CD4-positive, alpha-beta memory T cell (primary cell): ENCODE measurements at regions not wholly inside any gene's neighbourhood (a gene's known extent, or its start where the extent isn't known, plus 50 kb on each side); places are given as distances from the start of the nearest gene placed in this dataset.

Experiments used
- CTCF ChIA-PET: fragments of 350-600 bp; sonication (Branson Sonifier 250); formaldehyde crosslinking; loops from one replicate; lab custom pipeline; 2021; ENCODE audit warnings: inconsistent platforms; ENCODE audit not compliant: partially characterized antibody; lab: Charles Lee
- POLR2A ChIA-PET: fragments of 350-600 bp; sonication (Branson Sonifier 250); formaldehyde crosslinking; loops from one replicate; lab custom pipeline; 2021; ENCODE audit not compliant: partially characterized antibody; lab: Charles Lee
- DNase-seq, 5 donors: peaks; one replicate each; pipeline versions ENCODE4 v3.0.0 to v3.0.0-alpha.2; 2020 to 2022; ENCODE audit warnings: mixed read lengths in 1 of 5
- H3K27ac ChIP-seq: one replicate; pipeline ENCODE4 v1.7.0; 2013; ENCODE audit warnings: low read depth, low read length
- H3K27me3 ChIP-seq: 2 replicates; pipeline ENCODE4 v1.7.0; 2013; ENCODE audit warnings: mild to moderate bottlenecking, low read length, moderate library complexity; ENCODE audit not compliant: insufficient read depth
- H3K36me3 ChIP-seq: 2 replicates; pipeline ENCODE4 v1.7.0; 2013; ENCODE audit warnings: mild to moderate bottlenecking, low read length, moderate library complexity; ENCODE audit not compliant: insufficient read depth
- H3K4me1 ChIP-seq: 2 replicates; pipeline ENCODE4 v1.7.0; 2013; ENCODE audit warnings: mild to moderate bottlenecking, low read length, moderate library complexity; ENCODE audit not compliant: insufficient read depth
- H3K4me3 ChIP-seq, 2 donors: one replicate each; pipeline ENCODE4 v1.7.0; 2013; ENCODE audit warnings: low read length in 2 of 2, mild to moderate bottlenecking in 1 of 2
- H3K9me3 ChIP-seq, 2 donors: one replicate each; pipeline ENCODE4 v1.7.0; 2013; ENCODE audit warnings: low read length in 2 of 2, control low read depth in 1 of 2; ENCODE audit not compliant: control insufficient read depth in 1 of 2
- H3K27ac Mint-ChIP-seq, 7 donors: one replicate each; pipeline ENCODE4 v1.8.0; 2020 to 2021; ENCODE audit warnings: mixed read lengths in 7 of 7, mild to moderate bottlenecking in 6 of 7, inconsistent platforms in 3 of 7, moderate library complexity in 3 of 7
- H3K27me3 Mint-ChIP-seq, 2 donors: one replicate each; pipeline ENCODE4 v1.8.0; 2020 to 2021; ENCODE audit warnings: mixed read lengths in 2 of 2
- H3K36me3 Mint-ChIP-seq, 2 donors: one replicate each; pipeline ENCODE4 v1.8.0; 2020 to 2021; ENCODE audit warnings: mixed read lengths in 2 of 2, inconsistent platforms in 1 of 2, mild to moderate bottlenecking in 1 of 2
- H3K4me1 Mint-ChIP-seq, 4 donors: one replicate each; pipeline ENCODE4 v1.8.0; 2020 to 2021; ENCODE audit warnings: mixed read lengths in 4 of 4, mild to moderate bottlenecking in 1 of 4
- H3K4me3 Mint-ChIP-seq, 8 donors: one replicate each; pipeline ENCODE4 v1.8.0; 2020 to 2021; ENCODE audit warnings: mixed read lengths in 8 of 8, mild to moderate bottlenecking in 7 of 8, moderate library complexity in 6 of 8, inconsistent platforms in 3 of 8
- H3K9me3 Mint-ChIP-seq, 8 donors: one replicate each; pipeline ENCODE4 v1.8.0; 2020 to 2021; ENCODE audit warnings: mixed read lengths in 8 of 8, mild to moderate bottlenecking in 5 of 8, inconsistent platforms in 3 of 8, moderate library complexity in 1 of 8
- intact Hi-C: fragments of 100-400 bp; cut with micrococcal nuclease; formaldehyde crosslinking; loops from one replicate; pipeline ENCODE4 v1.15.1; 2023

DNA sequence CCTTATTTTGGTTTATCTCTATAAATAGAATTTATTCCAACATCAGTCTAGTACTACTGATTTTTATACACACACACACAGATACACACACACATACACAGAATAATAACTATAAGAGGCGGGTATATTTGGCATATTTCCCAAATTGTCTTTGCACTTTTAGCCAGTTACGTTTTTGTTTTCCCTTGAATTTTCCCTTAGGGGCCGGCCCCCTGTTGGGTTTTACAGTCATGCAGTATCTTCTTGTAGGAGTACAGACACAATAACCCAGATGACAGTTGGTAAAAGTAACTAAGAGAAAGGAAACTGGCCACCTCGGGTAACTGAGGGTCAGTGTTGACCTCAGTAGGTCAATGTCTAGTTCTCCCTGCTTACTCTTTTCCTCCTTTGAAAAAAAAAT is 50.9 kb downstream of the DISP1 start:
- Mint-ChIP-seq H3K27ac (no peak overlapping the region), H3K9me3 (peaks cover 0 to 2% (median 0%) of the 10 kb centered on the region in 8 donors), H3K27me3 (no peaks in the 10 kb centered on the region), H3K4me1 (peaks cover 0 to 5% (median 4%) of the 10 kb centered on the region in 4 donors), H3K36me3 (peaks cover 0 to 9% of the 10 kb centered on the region in 2 donors), H3K4me3 (no peak overlapping the region)
- H3K9me3 ChIP-seq = no peaks in the 10 kb centered on the region
- no peaks in the 10 kb centered on the region for H3K4me1 ChIP-seq
- H3K4me3 ChIP-seq = no peak overlapping the region
- ChIA-PET POLR2A (no interaction called here), CTCF (no interaction called here)
- no peaks in the 10 kb centered on the region for H3K36me3 ChIP-seq
- no peaks in the 10 kb centered on the region for H3K27me3 ChIP-seq
- intact Hi-C loops = no loop called here
- DNase-seq = no peak
- no peak overlapping the region for H3K27ac ChIP-seq

DNA sequence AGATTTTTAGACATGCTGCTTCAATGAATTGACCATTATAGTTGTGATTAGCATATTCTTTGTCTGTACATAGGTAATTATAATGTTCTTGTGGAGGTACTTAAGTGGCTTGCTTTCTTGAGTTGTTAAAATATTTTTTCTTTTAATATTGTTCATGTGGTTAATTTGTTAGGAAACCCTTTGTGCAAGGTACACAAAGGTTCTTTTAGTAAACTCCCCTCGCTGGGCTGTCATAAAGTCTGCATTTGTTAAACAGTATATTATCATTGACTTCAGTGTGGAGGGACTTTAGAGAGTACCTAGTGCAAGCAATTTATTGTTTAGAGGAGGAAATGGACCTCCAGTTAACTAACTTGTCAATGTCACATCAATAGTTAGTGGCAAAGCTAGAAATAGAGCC is 52.5 kb downstream of the DISP1 start:
- H3K36me3 ChIP-seq = no peaks in the 10 kb centered on the region
- H3K4me1 Mint-ChIP-seq = peaks cover 0 to 1% (median 0%) of the 10 kb centered on the region in 4 donors
- peaks cover 0 to 1% (median under 1%) of the 10 kb centered on the region in 8 donors for H3K9me3 Mint-ChIP-seq
- H3K9me3 ChIP-seq = no peaks in the 10 kb centered on the region
- POLR2A ChIA-PET = no interaction called here
- H3K4me3 Mint-ChIP-seq = no peak overlapping the region
- H3K4me1 ChIP-seq = no peaks in the 10 kb centered on the region
- no peak overlapping the region for H3K27ac ChIP-seq
- intact Hi-C loops = no loop called here
- H3K27ac Mint-ChIP-seq = no peak overlapping the region
- peaks cover 1 to 10% of the 10 kb centered on the region in 2 donors for H3K36me3 Mint-ChIP-seq
- CTCF ChIA-PET = no interaction called here
- no peak overlapping the region for H3K4me3 ChIP-seq
- DNase-seq = no peak
- H3K27me3 Mint-ChIP-seq = no peaks in the 10 kb centered on the region
- no peaks in the 10 kb centered on the region for H3K27me3 ChIP-seq

GRCh38 chr1:222876182-222876581 is 61.3 kb downstream of the DISP1 start:
- Mint-ChIP-seq H3K4me3 (no peak overlapping the region), H3K27ac (no peak overlapping the region), H3K27me3 (no peaks in the 10 kb centered on the region), H3K9me3 (peaks cover 0 to 16% (median 6%) of the 10 kb centered on the region in 8 donors), H3K36me3 (peaks cover 7 to 33% of the 10 kb centered on the region in 2 donors), H3K4me1 (peaks cover 5 to 12% (median 10%) of the 10 kb centered on the region in 4 donors)
- Histone ChIP-seq H3K36me3 (no peaks in the 10 kb centered on the region), H3K27ac (no peak overlapping the region), H3K27me3 (no peaks in the 10 kb centered on the region), H3K9me3 (no peaks in the 10 kb centered on the region), H3K4me3 (no peak overlapping the region), H3K4me1 (no peaks in the 10 kb centered on the region)
- ChIA-PET POLR2A (no interaction called here), CTCF (no interaction called here)
- intact Hi-C loops = no loop called here
- no peak for DNase-seq

GRCh38 chr1:222877854-222878253 is 63.0 kb downstream of the DISP1 start:
- no peaks in the 10 kb centered on the region for H3K9me3 ChIP-seq
- H3K36me3 ChIP-seq = no peaks in the 10 kb centered on the region
- peaks cover 5 to 12% (median 10%) of the 10 kb centered on the region in 4 donors for H3K4me1 Mint-ChIP-seq
- intact Hi-C loops = no loop called here
- POLR2A ChIA-PET = no interaction called here
- peaks cover 7 to 26% of the 10 kb centered on the region in 2 donors for H3K36me3 Mint-ChIP-seq
- H3K27me3 ChIP-seq = no peaks in the 10 kb centered on the region
- H3K27ac ChIP-seq = no peak overlapping the region
- no peak for DNase-seq
- peaks cover 0 to 14% (median 2%) of the 10 kb centered on the region in 8 donors for H3K9me3 Mint-ChIP-seq
- H3K4me1 ChIP-seq = no peaks in the 10 kb centered on the region
- H3K4me3 Mint-ChIP-seq = no peak overlapping the region
- no peak overlapping the region for H3K4me3 ChIP-seq
- no peaks in the 10 kb centered on the region for H3K27me3 Mint-ChIP-seq
- CTCF ChIA-PET = no interaction called here
- peak overlapping the region in 1 of 7 donors; percentile 4 for H3K27ac Mint-ChIP-seq

GRCh38 chr1:222880587-222880986 is 65.7 kb downstream of the DISP1 start:
- no peak for DNase-seq
- peaks cover 5 to 9% (median 8%) of the 10 kb centered on the region in 4 donors for H3K4me1 Mint-ChIP-seq
- POLR2A ChIA-PET = no interaction called here

DNA sequence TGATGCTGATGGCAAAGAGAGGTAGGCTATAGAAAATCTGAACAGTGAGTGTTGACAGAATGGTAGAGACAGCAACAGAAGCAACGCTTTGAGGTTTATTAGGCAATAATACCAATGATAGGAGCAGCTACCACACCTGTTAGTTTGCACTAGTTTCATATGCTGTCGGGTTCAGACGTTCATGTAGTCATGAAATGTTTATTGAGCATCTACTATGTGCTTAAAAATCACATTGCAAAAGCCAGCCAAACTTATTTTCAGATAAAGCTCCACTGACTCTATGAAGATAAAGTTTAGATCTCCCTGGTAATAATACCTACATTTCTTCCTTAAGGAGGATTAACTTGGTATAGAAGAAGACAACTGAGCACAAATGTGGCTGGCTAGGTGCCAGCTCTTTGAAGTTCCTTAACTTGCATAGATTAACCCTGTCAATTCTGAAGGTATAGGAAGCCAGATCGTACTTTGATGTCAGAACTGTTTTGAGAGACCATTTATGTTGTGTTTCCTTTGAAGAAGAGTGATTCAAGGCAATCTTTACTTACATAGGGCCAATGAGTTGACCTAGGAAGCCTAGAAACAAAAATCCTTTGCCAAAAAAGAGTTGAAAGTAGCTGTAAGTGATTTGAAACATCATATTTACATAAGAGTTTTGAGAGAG is 71.5 kb downstream of the DISP1 start:
- ChIA-PET CTCF (no interaction called here), POLR2A (no interaction called here)
- H3K27ac Mint-ChIP-seq = no peak overlapping the region
- H3K4me3 Mint-ChIP-seq = no peak overlapping the region
- H3K27me3 ChIP-seq = no peaks in the 10 kb centered on the region
- peaks cover 2 to 6% of the 10 kb centered on the region in 2 donors for H3K36me3 Mint-ChIP-seq
- intact Hi-C loops = no loop called here
- no peaks in the 10 kb centered on the region for H3K36me3 ChIP-seq
- H3K9me3 Mint-ChIP-seq = no peaks in the 10 kb centered on the region
- DNase-seq = no peak
- H3K4me3 ChIP-seq = no peak overlapping the region
- H3K4me1 ChIP-seq = no peaks in the 10 kb centered on the region
- H3K27ac ChIP-seq = no peak overlapping the region
- H3K27me3 Mint-ChIP-seq = no peaks in the 10 kb centered on the region
- no peaks in the 10 kb centered on the region for H3K9me3 ChIP-seq
- peaks cover 0 to 5% (median 0%) of the 10 kb centered on the region in 4 donors for H3K4me1 Mint-ChIP-seq

More at GRCh38 chr1:222880587-222880986, 65.7 kb downstream of the DISP1 start:
- H3K4me1 ChIP-seq = no peaks in the 10 kb centered on the region
- Mint-ChIP-seq H3K4me3 (no peak overlapping the region), H3K27ac (no peak overlapping the region), H3K9me3 (no peaks in the 10 kb centered on the region), H3K27me3 (no peaks in the 10 kb centered on the region), H3K36me3 (peaks cover 4 to 9% of the 10 kb centered on the region in 2 donors)
- no peak overlapping the region for H3K4me3 ChIP-seq
- intact Hi-C loops = no loop called here
- H3K36me3 ChIP-seq = no peaks in the 10 kb centered on the region
- H3K27ac ChIP-seq = no peak overlapping the region
- H3K9me3 ChIP-seq = no peaks in the 10 kb centered on the region
- H3K27me3 ChIP-seq = no peaks in the 10 kb centered on the region
- CTCF ChIA-PET = interaction anchor here (0.6 kb wide), 1 partner anchor 57 kb away, joined by 3 read pairs; no protein-coding TSS in a partner anchor

DNA sequence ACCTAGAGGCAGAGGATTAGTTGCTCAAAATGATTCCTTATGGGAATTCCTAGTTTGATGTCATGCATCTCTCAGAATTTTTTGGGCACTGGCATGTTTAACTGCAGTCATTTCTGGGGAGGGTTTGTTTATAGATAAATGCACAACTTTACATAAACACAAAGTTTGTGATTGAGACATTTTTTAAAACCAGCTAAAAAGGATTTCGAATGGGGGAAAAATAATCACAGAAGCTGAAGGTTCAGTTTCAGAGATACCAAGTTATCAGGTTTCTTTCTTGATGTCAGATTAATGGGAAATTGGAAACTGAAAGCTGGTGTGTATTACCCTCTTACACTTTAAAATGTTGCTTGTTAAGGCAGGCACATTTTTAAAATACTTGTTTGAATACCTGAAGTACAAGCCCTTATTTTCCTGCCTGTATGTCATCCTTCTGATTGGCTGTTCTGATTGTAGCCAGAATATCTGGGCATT is 72.1 kb downstream of the DISP1 start:
- H3K4me3 Mint-ChIP-seq = no peak overlapping the region
- DNase-seq = no peak
- no peaks in the 10 kb centered on the region for H3K9me3 Mint-ChIP-seq
- H3K4me1 ChIP-seq = no peaks in the 10 kb centered on the region
- peaks cover 0 to 5% (median 0%) of the 10 kb centered on the region in 4 donors for H3K4me1 Mint-ChIP-seq
- no peak overlapping the region for H3K27ac ChIP-seq
- H3K27me3 ChIP-seq = no peaks in the 10 kb centered on the region
- no peaks in the 10 kb centered on the region for H3K9me3 ChIP-seq
- no peaks in the 10 kb centered on the region for H3K36me3 ChIP-seq
- peaks cover 0 to 6% of the 10 kb centered on the region in 2 donors for H3K36me3 Mint-ChIP-seq
- H3K27ac Mint-ChIP-seq = no peak overlapping the region
- H3K27me3 Mint-ChIP-seq = no peaks in the 10 kb centered on the region
- intact Hi-C loops = no loop called here
- ChIA-PET POLR2A (no interaction called here), CTCF (no interaction called here)
- no peak overlapping the region for H3K4me3 ChIP-seq
